H1 (cell line): ENCODE measurements at regions not wholly inside any gene's neighbourhood (a gene's known extent, or its start where the extent isn't known, plus 50 kb on each side); places are given as distances from the start of the nearest gene placed in this dataset.

Experiments
- EP300 ChIP-seq, 2 experiments: IDR thresholded peaks; 1 replicate in 1 of 2; 2 replicates in 1 of 2; pipeline ENCODE4 v1.6.1; 2011 to 2012; ENCODE audit warnings: low read depth in 2 of 2, low read length in 2 of 2, mild to moderate bottlenecking in 2 of 2, borderline replicate concordance in 1 of 2, inconsistent platforms in 1 of 2, moderate library complexity in 1 of 2
- FOSL1 ChIP-seq: IDR thresholded peaks from 2 replicates; pipeline ENCODE4 v1.6.1; 2011; ENCODE audit warnings: mild to moderate bottlenecking, low read depth, low read length, moderate library complexity; ENCODE audit not compliant: insufficient read depth
- GTF2F1 ChIP-seq: IDR thresholded peaks from 2 replicates; pipeline ENCODE4 v1.6.1; 2012; ENCODE audit warnings: low read depth, low read length, improper control_type of control experiment, borderline replicate concordance
- TF ChIP-seq, protein P1 (sequence below): IDR thresholded peaks from 2 replicates; pipeline ENCODE4 v1.6.1; 2012; ENCODE audit warnings: inconsistent platforms

DNA sequence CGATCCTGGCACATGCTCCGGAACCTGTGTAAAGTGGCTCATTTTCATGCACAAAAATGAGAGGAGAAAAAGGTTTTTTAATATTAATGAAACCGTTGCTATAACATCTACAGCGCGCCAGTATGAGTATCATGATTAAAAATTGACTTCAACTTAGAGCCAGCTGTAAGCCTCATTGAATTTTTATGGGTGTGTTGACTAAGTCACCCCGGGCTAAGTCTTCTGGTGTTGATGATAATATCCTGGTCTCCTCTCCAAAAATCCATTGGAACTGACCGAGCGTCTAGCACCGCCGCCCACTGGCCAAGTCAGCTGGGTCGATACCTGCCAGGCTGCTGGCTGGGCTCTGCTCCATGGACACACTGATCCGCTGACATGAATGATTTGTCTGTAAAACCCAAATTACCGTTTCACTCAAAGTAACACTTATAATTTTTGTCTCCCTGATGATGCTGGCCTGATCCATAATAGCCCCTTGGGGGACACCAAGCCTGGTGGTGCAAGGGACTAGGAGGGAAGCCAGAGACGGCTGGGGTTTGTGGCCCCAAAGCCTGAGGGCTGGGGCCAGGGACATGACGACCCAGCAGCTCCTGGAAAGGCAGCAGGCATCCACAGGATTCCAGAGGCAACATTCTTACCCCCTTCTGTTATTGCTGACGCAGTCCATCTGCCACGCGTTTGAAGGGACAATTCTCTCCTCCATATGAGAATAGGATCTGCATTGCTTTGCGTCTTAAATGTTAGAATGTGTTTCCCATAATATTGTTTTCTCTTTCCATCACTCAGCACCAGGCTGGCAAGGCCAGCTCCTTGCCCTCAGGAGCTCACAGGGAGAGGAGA lies 131.0 kb upstream of the PPP2R2D start (continued):
- TF ChIP-seq EP300 (IDR thresholded peaks at IDR 0.05; ENCODE audit: borderline replicate concordance in 1 of 2, low read depth in 2 of 2, low read length in 2 of 2) (no peak), FOSL1 (no peak), GTF2F1 (no peak)
- TF ChIP-seq, protein P1, sequence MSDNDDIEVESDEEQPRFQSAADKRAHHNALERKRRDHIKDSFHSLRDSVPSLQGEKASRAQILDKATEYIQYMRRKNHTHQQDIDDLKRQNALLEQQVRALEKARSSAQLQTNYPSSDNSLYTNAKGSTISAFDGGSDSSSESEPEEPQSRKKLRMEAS: no peak
